GM13977 (cell line): ENCODE measurements at regions not wholly inside any gene's neighbourhood (a gene's known extent, or its start where the extent isn't known, plus 50 kb on each side); places are given as distances from the start of the nearest gene placed in this dataset.

ENCODE experiments used
- DNase-seq: peaks from one replicate; pipeline ENCODE4 v3.0.0; 2012; ENCODE audit warnings: low spot score
- in situ Hi-C: fragments of 300-500 bp; cut with MboI; formaldehyde crosslinking; loops from one replicate; pipeline ENCODE4 v1.12.0; 2022; ENCODE audit warnings: low sequenced_read_pairs, low pct_unique_long_range_greater_than_20kb, mixed read lengths, inconsistent platforms; ENCODE audit not compliant: unreplicated experiment
- TF ChIP-seq, protein P1 (sequence below): IDR thresholded peaks from 2 replicates; pipeline ENCODE4 v1.5.1; 2012; ENCODE audit warnings: mild to moderate bottlenecking, control low read depth; ENCODE audit not compliant: insufficient read depth; ENCODE audit errors: extremely low read depth, missing control alignments

DNA sequence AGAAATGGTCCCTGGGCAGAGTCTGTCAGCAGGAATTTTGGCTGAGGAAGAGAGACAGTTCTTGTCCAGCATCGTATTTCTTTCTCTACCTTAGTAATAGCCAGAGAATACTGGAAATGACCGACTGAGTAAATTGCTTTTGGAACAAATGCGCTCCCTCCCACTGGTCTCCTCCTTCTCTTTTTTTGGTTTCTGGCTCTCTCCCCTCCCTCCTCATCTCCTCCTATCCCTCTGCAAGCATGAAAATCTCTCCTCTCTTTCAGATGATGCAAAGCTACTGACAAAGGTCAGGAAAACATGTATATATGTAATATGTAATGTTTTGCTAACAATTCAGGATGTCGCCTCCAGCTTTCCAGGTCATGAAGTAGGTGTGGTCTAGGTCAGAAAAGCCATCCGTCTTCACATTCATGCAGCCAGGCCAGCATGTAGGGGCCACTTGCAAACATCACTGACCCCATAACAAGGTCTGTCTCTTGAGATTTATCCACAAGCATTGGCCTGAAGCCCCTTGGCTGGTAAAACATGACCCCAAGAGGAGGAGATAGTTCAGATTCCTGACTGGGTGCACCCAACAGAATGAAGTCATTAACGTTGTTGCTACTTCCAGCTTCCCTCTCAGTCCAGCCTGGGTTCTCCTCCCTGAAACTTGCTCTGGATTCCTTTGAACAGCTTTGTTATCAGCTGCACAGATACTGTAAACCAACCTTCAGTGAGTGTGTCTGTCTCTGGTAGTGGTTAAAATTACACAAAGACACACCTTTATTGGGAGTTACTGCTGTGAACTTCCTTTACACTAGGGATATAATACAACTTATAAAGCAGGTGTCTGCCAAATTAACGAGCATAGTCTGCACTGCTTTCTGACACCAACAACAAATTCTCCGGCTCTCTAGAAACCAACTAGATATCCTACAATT, 864.4 kb upstream of the KLHL29 start:
- TF ChIP-seq, protein P1, sequence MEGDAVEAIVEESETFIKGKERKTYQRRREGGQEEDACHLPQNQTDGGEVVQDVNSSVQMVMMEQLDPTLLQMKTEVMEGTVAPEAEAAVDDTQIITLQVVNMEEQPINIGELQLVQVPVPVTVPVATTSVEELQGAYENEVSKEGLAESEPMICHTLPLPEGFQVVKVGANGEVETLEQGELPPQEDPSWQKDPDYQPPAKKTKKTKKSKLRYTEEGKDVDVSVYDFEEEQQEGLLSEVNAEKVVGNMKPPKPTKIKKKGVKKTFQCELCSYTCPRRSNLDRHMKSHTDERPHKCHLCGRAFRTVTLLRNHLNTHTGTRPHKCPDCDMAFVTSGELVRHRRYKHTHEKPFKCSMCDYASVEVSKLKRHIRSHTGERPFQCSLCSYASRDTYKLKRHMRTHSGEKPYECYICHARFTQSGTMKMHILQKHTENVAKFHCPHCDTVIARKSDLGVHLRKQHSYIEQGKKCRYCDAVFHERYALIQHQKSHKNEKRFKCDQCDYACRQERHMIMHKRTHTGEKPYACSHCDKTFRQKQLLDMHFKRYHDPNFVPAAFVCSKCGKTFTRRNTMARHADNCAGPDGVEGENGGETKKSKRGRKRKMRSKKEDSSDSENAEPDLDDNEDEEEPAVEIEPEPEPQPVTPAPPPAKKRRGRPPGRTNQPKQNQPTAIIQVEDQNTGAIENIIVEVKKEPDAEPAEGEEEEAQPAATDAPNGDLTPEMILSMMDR, result no peak
- in situ Hi-C loops, result no loop called here
- DNase-seq, result no peak

DNA sequence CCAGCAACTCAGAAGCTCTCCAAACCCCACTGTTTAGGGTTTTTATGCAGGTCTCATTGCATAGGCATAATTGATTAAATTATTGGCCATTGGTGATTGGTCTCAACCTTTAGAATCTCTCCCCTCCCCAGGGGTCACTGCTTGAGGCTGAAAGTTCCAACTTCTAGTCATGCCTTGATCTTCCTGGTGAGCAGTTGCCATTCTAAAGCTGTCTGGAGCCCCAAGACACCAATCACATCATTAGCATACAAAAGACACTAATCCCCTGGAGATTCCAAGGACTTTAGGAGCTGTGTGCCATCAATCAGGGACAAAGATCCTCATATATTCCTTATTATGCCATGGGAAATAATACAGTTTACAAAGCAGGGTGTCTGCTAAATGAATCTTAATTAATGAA, 863.4 kb upstream of the KLHL29 start:
- TF ChIP-seq, protein P1, result no peak
- in situ Hi-C loops, result no loop called here
- DNase-seq, result no peak

DNA sequence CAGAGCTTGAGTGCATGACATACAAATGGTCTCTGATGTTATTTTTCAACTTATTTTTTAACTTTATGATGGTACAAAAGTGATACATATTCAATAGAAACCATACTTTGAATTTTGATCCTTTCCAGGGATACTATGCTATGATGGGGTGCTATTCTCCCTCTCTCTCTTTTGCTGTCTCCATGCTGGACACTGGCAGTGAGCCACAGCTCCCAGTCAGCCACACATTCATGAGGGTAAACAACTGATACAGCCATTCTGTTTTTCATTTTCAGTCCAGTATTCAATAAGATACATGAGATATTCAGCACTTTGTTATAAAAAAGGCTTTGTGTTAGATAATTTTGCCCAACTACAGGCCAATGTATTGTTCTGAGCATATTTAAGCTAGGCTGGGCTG, 859.3 kb upstream of the KLHL29 start:
- TF ChIP-seq, protein P1, result no peak
- no peak for DNase-seq
- in situ Hi-C loops, result no loop called here

DNA sequence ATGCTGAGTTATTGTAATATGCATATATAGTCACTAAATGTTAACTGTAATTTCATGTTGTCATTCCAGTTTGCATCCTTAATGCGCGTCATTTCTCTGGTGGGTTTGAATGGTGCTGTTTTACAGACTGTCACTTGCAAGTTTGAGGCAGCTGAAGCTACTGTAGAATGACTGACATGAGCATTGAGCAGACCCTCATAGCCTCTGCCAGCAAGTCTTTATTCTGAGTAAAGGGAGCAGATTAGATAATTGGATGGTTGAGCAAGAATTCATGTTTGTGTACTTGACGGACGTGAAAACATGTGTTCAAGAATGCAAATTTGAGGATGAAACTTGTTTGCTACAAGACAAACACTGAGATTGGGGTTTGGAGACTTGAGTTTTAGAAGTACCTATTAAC, 854.8 kb upstream of the KLHL29 start:
- TF ChIP-seq, protein P1, result no peak
- DNase-seq, result no peak
- in situ Hi-C loops, result no loop called here

DNA sequence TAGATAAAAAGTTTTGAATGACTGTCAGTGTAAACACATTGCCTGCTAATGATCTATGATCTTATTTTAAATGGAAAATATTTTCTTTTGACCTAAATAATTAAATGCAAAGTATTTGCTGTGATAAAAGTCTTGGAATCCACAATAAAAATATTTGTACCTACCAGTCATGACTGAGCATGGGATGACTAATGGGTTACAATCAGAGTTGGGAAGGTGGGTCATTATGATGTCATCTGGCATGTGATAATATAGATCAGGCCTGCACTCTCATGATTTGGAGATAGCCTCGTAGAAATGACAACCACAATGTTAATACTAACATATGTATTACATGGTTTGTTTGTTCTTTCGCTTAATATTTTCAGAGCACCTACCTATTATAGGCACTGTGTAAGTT, 848.8 kb upstream of the KLHL29 start:
- in situ Hi-C loops, result no loop called here
- DNase-seq, result no peak
- TF ChIP-seq, protein P1, result no peak

DNA sequence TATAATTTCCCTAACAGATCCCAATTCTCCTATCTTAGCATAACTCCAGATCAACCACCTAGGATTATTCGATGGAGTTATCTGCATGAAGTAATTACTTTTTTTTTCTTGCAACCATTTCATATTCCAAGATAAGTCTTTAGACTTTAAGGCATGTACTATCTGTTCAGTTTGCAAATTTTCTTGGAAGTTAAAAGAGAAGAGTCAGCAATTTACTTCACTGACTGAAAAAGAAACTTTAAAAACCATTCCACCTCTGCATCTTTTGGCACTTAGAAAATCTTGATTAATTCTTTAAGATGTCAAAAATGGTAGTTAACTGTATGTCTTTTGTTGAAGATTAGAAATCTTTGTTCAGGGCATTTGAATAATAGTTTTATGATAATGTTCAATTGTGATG, 830.5 kb upstream of the KLHL29 start:
- in situ Hi-C loops, result no loop called here
- no peak for DNase-seq
- TF ChIP-seq, protein P1, result no peak

DNA sequence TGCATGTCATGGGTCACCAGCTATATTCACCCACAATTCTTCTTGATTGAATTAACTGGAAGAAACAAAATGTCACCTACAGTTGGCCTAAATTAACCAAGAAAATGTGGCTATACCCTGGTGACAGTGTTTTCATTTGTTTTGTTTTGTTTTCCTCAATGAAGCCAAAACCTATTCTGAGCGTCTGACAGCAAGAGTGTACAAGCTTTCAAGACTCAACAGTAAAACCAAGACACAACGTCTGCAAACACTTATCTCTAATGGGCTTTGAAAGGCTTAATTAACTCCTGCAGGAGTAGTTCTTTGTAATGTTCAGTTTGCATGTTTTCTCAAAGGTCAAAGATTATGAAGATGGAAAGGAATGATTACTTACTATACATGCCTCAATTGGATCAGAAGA, 827.6 kb upstream of the KLHL29 start:
- in situ Hi-C loops, result no loop called here
- TF ChIP-seq, protein P1, result no peak

More for the DNA sequence above, 827.6 kb upstream of the KLHL29 start:
- DNase-seq, result no peak
